OCI-LY1 (cell line): ENCODE measurements at regions not wholly inside any gene's neighbourhood (a gene's known extent, or its start where the extent isn't known, plus 50 kb on each side); places are given as distances from the start of the nearest gene placed in this dataset.

ENCODE experiments used
- H2AFZ ChIP-seq: fragments of 200-600 bp; sonication (generic), shearing (Covaris generic); 2 replicates; pipeline ENCODE4 v1.6.0; 2014; ENCODE audit warnings: antibody characterized with exemption, mild to moderate bottlenecking, low read length
- H3F3A ChIP-seq: fragments of 200-600 bp; sonication (generic), shearing (Covaris generic); 2 replicates; pipeline ENCODE4 v1.6.0; 2014; ENCODE audit warnings: mild to moderate bottlenecking, antibody characterized with exemption, low read length, moderate library complexity; ENCODE audit not compliant: insufficient read depth
- H3K27ac ChIP-seq: fragments of 200-600 bp; sonication (generic); 2 replicates; pipeline ENCODE4 v1.5.1; 2014; ENCODE audit warnings: low read length, mixed run types, mild to moderate bottlenecking, low read depth; ENCODE audit not compliant: poor library complexity, severe bottlenecking
- H3K27me3 ChIP-seq: fragments of 200-600 bp; sonication (generic); 2 replicates; pipeline ENCODE4 v1.6.0; 2014; ENCODE audit warnings: antibody characterized with exemption, mild to moderate bottlenecking, low read length, moderate library complexity; ENCODE audit not compliant: insufficient read depth
- H3K36me3 ChIP-seq: fragments of 200-600 bp; sonication (generic); 2 replicates; pipeline ENCODE4 v1.6.1; 2014; ENCODE audit warnings: mild to moderate bottlenecking, antibody characterized with exemption, low read length, moderate library complexity, mixed read lengths; ENCODE audit not compliant: insufficient read depth
- H3K4me1 ChIP-seq: fragments of 200-600 bp; sonication (generic); 2 replicates; pipeline ENCODE4 v1.5.1; 2014; ENCODE audit warnings: mild to moderate bottlenecking, low read length, moderate library complexity; ENCODE audit not compliant: insufficient read depth, severe bottlenecking
- H3K4me2 ChIP-seq: fragments of 200-600 bp; sonication (generic), shearing (Covaris generic); 2 replicates; pipeline ENCODE4 v1.6.1; 2014; ENCODE audit warnings: low read length
- H3K4me3 ChIP-seq: fragments of 200-600 bp; sonication (generic); 2 replicates; pipeline ENCODE4 v1.5.1; 2014; ENCODE audit warnings: low read length, low read depth, mild to moderate bottlenecking, mixed read lengths; ENCODE audit not compliant: poor library complexity, severe bottlenecking
- H3K79me2 ChIP-seq: fragments of 200-600 bp; shearing (Covaris generic); 2 replicates; pipeline ENCODE4 v1.6.1; 2016; ENCODE audit warnings: mixed run types, low read length, mixed read lengths; ENCODE audit not compliant: insufficient read depth
- H3K9ac ChIP-seq: fragments of 200-600 bp; sonication (generic), shearing (Covaris generic); 2 replicates; pipeline ENCODE4 v1.6.1; 2014; ENCODE audit warnings: mild to moderate bottlenecking, low read length, mixed read lengths
- H3K9me2 ChIP-seq: fragments of 200-600 bp; sonication (generic), shearing (Covaris generic); 2 replicates; pipeline ENCODE4 v1.6.1; 2014; ENCODE audit warnings: low read depth, mild to moderate bottlenecking, low read length, mixed read lengths
- H3K9me3 ChIP-seq: fragments of 200-600 bp; shearing (Covaris generic); 2 replicates; pipeline ENCODE4 v1.6.1; 2014; ENCODE audit warnings: low read length, mixed read lengths
- H4K20me1 ChIP-seq: fragments of 200-600 bp; sonication (generic), shearing (Covaris generic); 2 replicates; pipeline ENCODE4 v1.6.0; 2016; ENCODE audit warnings: mild to moderate bottlenecking, low read length; ENCODE audit not compliant: insufficient read depth
- EZH2 ChIP-seq: fragments of 200-600 bp; sonication (generic), shearing (Covaris generic); IDR thresholded peaks from 2 replicates; pipeline ENCODE4 v1.8.0; 2017; ENCODE audit warnings: borderline replicate concordance, mixed run types, mild to moderate bottlenecking, antibody characterized with exemption, low read length, moderate library complexity, mixed read lengths
- TF ChIP-seq, protein P1 (sequence below): fragments of 200-600 bp; sonication (generic), shearing (Covaris generic); IDR thresholded peaks from 2 replicates; pipeline ENCODE4 v1.5.1; 2017; ENCODE audit warnings: mild to moderate bottlenecking, antibody characterized with exemption, low read length, moderate library complexity, mixed read lengths

GRCh38 chr14:38616959-38617358, 361.1 kb upstream of the CLEC14A start:
- no peak overlapping the region for H3K27ac ChIP-seq
- no peak overlapping the region for H3K9ac ChIP-seq
- no peak overlapping the region for H3K4me3 ChIP-seq
- no peaks in the 10 kb centered on the region for H3K36me3 ChIP-seq
- no peaks in the 10 kb centered on the region for H3K27me3 ChIP-seq
- H3F3A ChIP-seq, result no peaks in the 10 kb centered on the region
- no peak overlapping the region for H3K4me2 ChIP-seq
- TF ChIP-seq, protein P1, sequence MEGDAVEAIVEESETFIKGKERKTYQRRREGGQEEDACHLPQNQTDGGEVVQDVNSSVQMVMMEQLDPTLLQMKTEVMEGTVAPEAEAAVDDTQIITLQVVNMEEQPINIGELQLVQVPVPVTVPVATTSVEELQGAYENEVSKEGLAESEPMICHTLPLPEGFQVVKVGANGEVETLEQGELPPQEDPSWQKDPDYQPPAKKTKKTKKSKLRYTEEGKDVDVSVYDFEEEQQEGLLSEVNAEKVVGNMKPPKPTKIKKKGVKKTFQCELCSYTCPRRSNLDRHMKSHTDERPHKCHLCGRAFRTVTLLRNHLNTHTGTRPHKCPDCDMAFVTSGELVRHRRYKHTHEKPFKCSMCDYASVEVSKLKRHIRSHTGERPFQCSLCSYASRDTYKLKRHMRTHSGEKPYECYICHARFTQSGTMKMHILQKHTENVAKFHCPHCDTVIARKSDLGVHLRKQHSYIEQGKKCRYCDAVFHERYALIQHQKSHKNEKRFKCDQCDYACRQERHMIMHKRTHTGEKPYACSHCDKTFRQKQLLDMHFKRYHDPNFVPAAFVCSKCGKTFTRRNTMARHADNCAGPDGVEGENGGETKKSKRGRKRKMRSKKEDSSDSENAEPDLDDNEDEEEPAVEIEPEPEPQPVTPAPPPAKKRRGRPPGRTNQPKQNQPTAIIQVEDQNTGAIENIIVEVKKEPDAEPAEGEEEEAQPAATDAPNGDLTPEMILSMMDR, result no peak
- TF ChIP-seq EZH2, result no peak
- H3K4me1 ChIP-seq, result no peaks in the 10 kb centered on the region
- no peaks in the 10 kb centered on the region for H3K9me3 ChIP-seq
- H2AFZ ChIP-seq, result no peak overlapping the region
- no peaks in the 10 kb centered on the region for H4K20me1 ChIP-seq
- H3K79me2 ChIP-seq, result no peaks in the 10 kb centered on the region
- H3K9me2 ChIP-seq, result no peaks in the 10 kb centered on the region

DNA sequence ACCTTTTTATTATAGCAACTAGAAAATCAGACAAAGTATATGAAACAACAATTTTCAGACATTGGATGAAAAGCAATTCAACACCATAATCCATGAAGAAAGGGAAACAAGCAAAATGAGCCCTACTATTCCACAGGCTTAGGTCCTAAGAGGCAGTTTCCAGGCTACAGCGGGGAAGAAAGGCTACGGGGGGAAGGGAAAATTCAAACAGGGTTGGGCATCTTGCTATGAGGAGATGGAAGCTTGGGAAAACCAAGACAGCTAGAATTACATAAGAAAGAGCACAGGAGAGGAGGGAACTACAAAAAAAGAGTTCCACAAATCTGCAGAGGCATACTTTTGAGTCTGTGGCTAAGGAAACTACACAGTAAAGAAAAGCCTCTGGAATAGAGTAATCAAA, 356.0 kb upstream of the CLEC14A start:
- Histone ChIP-seq H3K9me2 (no peaks in the 10 kb centered on the region), H4K20me1 (no peaks in the 10 kb centered on the region), H3F3A (no peaks in the 10 kb centered on the region), H3K4me3 (no peak overlapping the region), H3K79me2 (no peaks in the 10 kb centered on the region), H3K4me1 (no peaks in the 10 kb centered on the region), H3K9me3 (no peaks in the 10 kb centered on the region), H3K4me2 (no peak overlapping the region), H2AFZ (no peak overlapping the region), H3K9ac (no peak overlapping the region), H3K27ac (no peak overlapping the region), H3K27me3 (no peaks in the 10 kb centered on the region), H3K36me3 (no peaks in the 10 kb centered on the region)
- no peak for TF ChIP-seq EZH2
- TF ChIP-seq, protein P1, result no peak

DNA sequence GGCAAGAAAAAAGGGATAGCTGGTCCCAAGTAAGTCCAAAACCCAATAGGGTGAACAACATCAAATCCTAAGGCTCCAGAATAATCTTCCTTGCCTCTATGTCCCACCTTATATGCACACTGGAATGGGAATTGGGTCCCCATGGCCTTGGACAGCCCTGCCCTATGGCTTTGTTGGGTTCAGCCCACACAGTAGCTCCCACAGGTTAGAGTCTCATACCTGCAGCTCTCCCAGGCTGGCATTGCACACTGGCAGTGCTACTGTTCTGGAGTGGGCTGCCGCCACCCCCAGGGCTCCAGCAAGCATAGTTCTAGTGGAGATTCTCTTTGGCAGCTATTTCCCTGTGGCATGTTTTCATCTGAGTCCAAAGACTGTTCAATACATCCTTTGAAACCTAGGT, 352.4 kb upstream of the CLEC14A start:
- Histone ChIP-seq H3K4me2 (no peak overlapping the region), H3F3A (no peaks in the 10 kb centered on the region), H3K9me3 (no peaks in the 10 kb centered on the region), H3K27me3 (no peaks in the 10 kb centered on the region), H3K4me3 (no peak overlapping the region), H3K79me2 (no peaks in the 10 kb centered on the region), H4K20me1 (no peaks in the 10 kb centered on the region), H3K9me2 (no peaks in the 10 kb centered on the region), H3K36me3 (no peaks in the 10 kb centered on the region), H3K4me1 (no peaks in the 10 kb centered on the region), H2AFZ (no peak overlapping the region), H3K9ac (no peak overlapping the region), H3K27ac (no peak overlapping the region)
- no peak for TF ChIP-seq EZH2
- TF ChIP-seq, protein P1, result no peak
